GM19035 (cell line): ENCODE measurements at regions not wholly inside any gene's neighbourhood (a gene's known extent, or its start where the extent isn't known, plus 50 kb on each side); places are given as distances from the start of the nearest gene placed in this dataset.

Experiments used
- ATAC-seq: cut with Tn5 transposase; IDR thresholded peaks from one replicate; pipeline ENCODE4 v1.9.1; 2021; ENCODE audit not compliant: unreplicated experiment

GRCh38 chr4:123788577-123788976, 392.0 kb downstream of the SPRY1 start:
- no peak for ATAC-seq

GRCh38 chr4:123790681-123791080, 394.1 kb downstream of the SPRY1 start:
- ATAC-seq: no peak

- no peak for ATAC-seq
Measured at GRCh38 chr4:123802082-123802645, 405.6 kb downstream of the SPRY1 start.

GRCh38 chr4:123802933-123803332, 406.3 kb downstream of the SPRY1 start:
- ATAC-seq: no peak

- no peak for ATAC-seq
Measured at GRCh38 chr4:123804196-123804721, 407.7 kb downstream of the SPRY1 start.

GRCh38 chr4:123806056-123806455, 409.5 kb downstream of the SPRY1 start:
- ATAC-seq: no peak

GRCh38 chr4:123807187-123807586, 410.6 kb downstream of the SPRY1 start:
- no peak for ATAC-seq

- no peak for ATAC-seq
Measured at GRCh38 chr4:123807866-123808265, 411.3 kb downstream of the SPRY1 start.

GRCh38 chr4:123809864-123810263, 413.3 kb downstream of the SPRY1 start:
- ATAC-seq: no peak

GRCh38 chr4:123812066-123812390, 415.4 kb downstream of the SPRY1 start:
- ATAC-seq: no peak

- ATAC-seq: no peak
Measured at GRCh38 chr4:123813901-123814300, 417.3 kb downstream of the SPRY1 start.

- no peak for ATAC-seq
Measured at GRCh38 chr4:123816462-123816861, 419.9 kb downstream of the SPRY1 start.

GRCh38 chr4:123817025-123817688, 420.6 kb downstream of the SPRY1 start:
- ATAC-seq: no peak

GRCh38 chr4:123819362-123820035, 422.9 kb downstream of the SPRY1 start:
- ATAC-seq: no peak

GRCh38 chr4:123821861-123822260, 425.3 kb downstream of the SPRY1 start:
- ATAC-seq: no peak

GRCh38 chr4:123822353-123822752, 425.8 kb downstream of the SPRY1 start:
- no peak for ATAC-seq

- no peak for ATAC-seq
Measured at GRCh38 chr4:123823244-123823643, 426.6 kb downstream of the SPRY1 start.

GRCh38 chr4:123824524-123824923, 427.9 kb downstream of the SPRY1 start:
- no peak for ATAC-seq

- no peak for ATAC-seq
Measured at GRCh38 chr4:123825596-123826291, 429.1 kb downstream of the SPRY1 start.

- no peak for ATAC-seq
Measured at GRCh38 chr4:123826896-123827295, 430.3 kb downstream of the SPRY1 start.

GRCh38 chr4:123827511-123827910, 430.9 kb downstream of the SPRY1 start:
- no peak for ATAC-seq

GRCh38 chr4:123830930-123831329, 434.3 kb downstream of the SPRY1 start:
- no peak for ATAC-seq
